GM23338 (cell line): ENCODE measurements at regions not wholly inside any gene's neighbourhood (a gene's known extent, or its start where the extent isn't known, plus 50 kb on each side); places are given as distances from the start of the nearest gene placed in this dataset.

Experiments used
- ATAC-seq: fragments of 200-7000 bp; cut with Tn5 transposase; 3 replicates; pipeline ENCODE4 v1.9.1; 2020
- DNase-seq: peaks from one replicate; pipeline ENCODE4 v3.0.0-alpha.2; 2015; ENCODE audit warnings: low spot score
- H2AFZ ChIP-seq: fragments of 200-600 bp; sonication (generic); 2 replicates; pipeline ENCODE4 v1.8.0; 2016; ENCODE audit warnings: antibody characterized with exemption, mild to moderate bottlenecking, moderate library complexity
- H3F3A ChIP-seq: fragments of 200-600 bp; sonication (generic); replicated peaks from 2 replicates; pipeline ENCODE4 v1.8.0; 2017; ENCODE audit warnings: antibody characterized with exemption, mixed run types, low read depth
- H3K27ac ChIP-seq: fragments of 200-600 bp; sonication (generic); 2 replicates; pipeline ENCODE4 v1.6.1; 2016; ENCODE audit warnings: low read depth
- H3K27me3 ChIP-seq: fragments of 200-600 bp; sonication (generic); 2 replicates; pipeline ENCODE4 v1.8.0; 2016; ENCODE audit warnings: mild to moderate bottlenecking, mixed run types, moderate library complexity; ENCODE audit not compliant: insufficient read depth
- H3K36me3 ChIP-seq: fragments of 200-600 bp; sonication (generic); 2 replicates; pipeline ENCODE4 v1.8.0; 2016; ENCODE audit warnings: mild to moderate bottlenecking; ENCODE audit not compliant: insufficient read depth
- H3K4me1 ChIP-seq: fragments of 200-600 bp; sonication (generic); 2 replicates; pipeline ENCODE4 v1.8.0; 2016; ENCODE audit warnings: mild to moderate bottlenecking, moderate library complexity; ENCODE audit not compliant: insufficient read depth
- H3K4me2 ChIP-seq: fragments of 200-600 bp; sonication (generic); 2 replicates; pipeline ENCODE4 v1.7.1; 2017; ENCODE audit warnings: mixed run types
- H3K4me3 ChIP-seq: fragments of 200-600 bp; sonication (generic); 2 replicates; pipeline ENCODE4 v1.6.1; 2016; ENCODE audit warnings: mixed run types
- H3K79me2 ChIP-seq: fragments of 200-600 bp; sonication (generic); replicated peaks from 2 replicates; pipeline ENCODE4 v1.8.0; 2017; ENCODE audit warnings: mild to moderate bottlenecking; ENCODE audit not compliant: insufficient read depth
- H3K9me2 ChIP-seq: fragments of 200-600 bp; sonication (generic); 2 replicates; pipeline ENCODE4 v1.8.0; 2017; ENCODE audit not compliant: insufficient read depth
- H4K20me1 ChIP-seq: fragments of 200-600 bp; sonication (generic); replicated peaks from 2 replicates; pipeline ENCODE4 v1.8.0; 2017; ENCODE audit warnings: mild to moderate bottlenecking; ENCODE audit not compliant: insufficient read depth
- H3K27ac Mint-ChIP-seq: 2 replicates; pipeline ENCODE4 v1.8.0; 2020; ENCODE audit warnings: inconsistent platforms, mild to moderate bottlenecking, moderate library complexity, mixed read lengths
- H3K27me3 Mint-ChIP-seq: 3 replicates; pipeline ENCODE4 v1.8.0; 2022; ENCODE audit warnings: low read depth, mild to moderate bottlenecking, moderate library complexity, mixed read lengths, inconsistent platforms; ENCODE audit not compliant: insufficient read depth, poor library complexity
- H3K36me3 Mint-ChIP-seq: 3 replicates; pipeline ENCODE4 v1.8.0; 2021; ENCODE audit warnings: low read depth, mild to moderate bottlenecking, inconsistent platforms, moderate library complexity, mixed read lengths
- H3K4me1 Mint-ChIP-seq: 3 replicates; pipeline ENCODE4 v1.8.0; 2020; ENCODE audit warnings: mild to moderate bottlenecking, inconsistent platforms, mixed read lengths
- H3K4me3 Mint-ChIP-seq: 3 replicates; pipeline ENCODE4 v1.8.0; 2021; ENCODE audit warnings: moderate library complexity, mild to moderate bottlenecking, inconsistent platforms, mixed read lengths
- H3K9me3 Mint-ChIP-seq: 3 replicates; pipeline ENCODE4 v1.8.0; 2020; ENCODE audit warnings: moderate library complexity, mild to moderate bottlenecking, inconsistent platforms, mixed read lengths
- CREB1 ChIP-seq: fragments of 250-450 bp; sonication (Bioruptor Pico); IDR thresholded peaks from 2 replicates; pipeline ENCODE4 v1.5.0; 2020; ENCODE audit warnings: low read depth, mild to moderate bottlenecking, moderate library complexity
- EZH2 ChIP-seq: fragments of 200-600 bp; sonication (generic); IDR thresholded peaks from one replicate; pipeline ENCODE4 v1.8.0; 2017; ENCODE audit warnings: antibody characterized with exemption, mild to moderate bottlenecking, low read depth; ENCODE audit not compliant: unreplicated experiment
- JUNB ChIP-seq: IDR thresholded peaks from one replicate; pipeline ENCODE4 v1.6.1; 2016; ENCODE audit warnings: antibody characterized with exemption; ENCODE audit not compliant: unreplicated experiment
- NANOG ChIP-seq: IDR thresholded peaks from 2 replicates; pipeline ENCODE4 v1.6.1; 2016; ENCODE audit warnings: antibody characterized with exemption, borderline replicate concordance
- POLR2AphosphoS5 ChIP-seq: IDR thresholded peaks from 2 replicates; pipeline ENCODE4 v1.6.1; 2016; ENCODE audit warnings: antibody characterized with exemption, low read depth
- STAT1 ChIP-seq: IDR thresholded peaks from one replicate; pipeline ENCODE4 v1.6.1; 2016; ENCODE audit warnings: antibody characterized with exemption; ENCODE audit not compliant: unreplicated experiment
- ZNF331 ChIP-seq: fragments of 250-450 bp; sonication (Bioruptor Pico); IDR thresholded peaks from 2 replicates; pipeline ENCODE4 v1.5.0; 2020; ENCODE audit warnings: low read depth, mild to moderate bottlenecking, moderate library complexity
- TF ChIP-seq, protein P1 (sequence below): fragments of 250-450 bp; sonication (Bioruptor Pico); IDR thresholded peaks from 2 replicates; pipeline ENCODE4 v1.5.0; 2020; ENCODE audit warnings: mild to moderate bottlenecking, moderate library complexity
- TF ChIP-seq, protein P2 (sequence below), 2 experiments: fragments of 200-600 bp in 1 of 2; sonication (generic) in 1 of 2; conservative IDR thresholded peaks; 2 replicates each; pipeline versions ENCODE4 v1.5.1 to v1.6.1; 2016 to 2017; ENCODE audit warnings: antibody characterized with exemption in 2 of 2, low read depth in 2 of 2, mild to moderate bottlenecking in 2 of 2, moderate library complexity in 1 of 2

DNA sequence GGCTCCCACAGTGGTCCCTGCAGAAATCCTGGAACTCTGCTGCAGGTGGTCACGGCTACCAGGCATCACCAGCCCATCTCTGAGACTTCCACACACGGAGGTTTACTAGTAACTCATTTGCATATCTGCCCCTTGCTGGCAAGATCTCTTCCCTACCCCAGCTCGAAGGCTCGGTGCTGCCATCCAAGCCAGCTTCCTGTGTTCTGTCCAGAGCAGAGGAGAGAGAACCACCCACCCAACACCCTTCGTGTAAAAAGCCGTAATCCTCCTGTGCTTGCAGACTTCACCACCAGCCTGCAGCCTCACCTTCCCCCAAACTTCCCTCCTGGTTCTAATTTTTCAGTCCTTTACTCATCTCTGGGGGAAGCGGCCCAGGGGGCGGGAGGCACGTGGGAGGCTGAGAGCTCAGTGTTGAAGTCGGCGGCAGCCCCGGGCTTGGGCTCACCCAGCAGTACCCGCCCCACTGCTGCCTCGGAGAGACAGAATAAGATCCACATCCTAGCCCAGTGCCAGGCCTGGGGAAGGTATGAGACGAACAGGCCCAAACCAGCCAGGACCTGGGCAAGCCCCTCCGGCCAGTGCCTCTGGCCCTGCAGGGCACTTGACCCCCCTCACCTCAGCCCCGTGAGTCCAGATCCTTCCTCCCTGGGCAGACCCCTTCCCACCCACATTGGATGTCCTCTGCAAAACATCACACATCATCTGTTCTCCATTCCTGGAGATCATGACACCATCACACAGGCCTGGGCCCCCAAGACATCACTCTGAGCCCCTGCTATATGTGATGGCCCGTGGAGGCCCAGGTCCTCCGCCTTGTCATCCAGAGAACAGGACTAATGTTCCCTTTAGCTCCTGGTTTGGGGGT, 145.8 kb upstream of the ID2 start:
- H3K27me3 Mint-ChIP-seq, result peaks cover 8% of the 10 kb centered on the region
- Histone ChIP-seq H3K79me2 (no peaks in the 10 kb centered on the region), H3K4me1 (no peaks in the 10 kb centered on the region), H3K27ac (no peak overlapping the region), H4K20me1 (no peaks in the 10 kb centered on the region), H3F3A (no peaks in the 10 kb centered on the region), H3K36me3 (no peaks in the 10 kb centered on the region), H2AFZ (no peak overlapping the region), H3K4me2 (no peak overlapping the region), H3K9me2 (no peaks in the 10 kb centered on the region), H3K27me3 (no peaks in the 10 kb centered on the region), H3K4me3 (no peak overlapping the region)
- H3K27ac Mint-ChIP-seq, result no peak overlapping the region
- no peak overlapping the region for H3K4me3 Mint-ChIP-seq
- peaks cover 12% of the 10 kb centered on the region for H3K9me3 Mint-ChIP-seq
- ATAC-seq (no peak), DNase-seq (no peak)
- H3K36me3 Mint-ChIP-seq, result peaks cover 3% of the 10 kb centered on the region; the same call in 2 of the 3 replicates
- peaks cover 3% of the 10 kb centered on the region; the same call in 2 of the 3 replicates for H3K4me1 Mint-ChIP-seq
- TF ChIP-seq STAT1, result no peak

DNA sequence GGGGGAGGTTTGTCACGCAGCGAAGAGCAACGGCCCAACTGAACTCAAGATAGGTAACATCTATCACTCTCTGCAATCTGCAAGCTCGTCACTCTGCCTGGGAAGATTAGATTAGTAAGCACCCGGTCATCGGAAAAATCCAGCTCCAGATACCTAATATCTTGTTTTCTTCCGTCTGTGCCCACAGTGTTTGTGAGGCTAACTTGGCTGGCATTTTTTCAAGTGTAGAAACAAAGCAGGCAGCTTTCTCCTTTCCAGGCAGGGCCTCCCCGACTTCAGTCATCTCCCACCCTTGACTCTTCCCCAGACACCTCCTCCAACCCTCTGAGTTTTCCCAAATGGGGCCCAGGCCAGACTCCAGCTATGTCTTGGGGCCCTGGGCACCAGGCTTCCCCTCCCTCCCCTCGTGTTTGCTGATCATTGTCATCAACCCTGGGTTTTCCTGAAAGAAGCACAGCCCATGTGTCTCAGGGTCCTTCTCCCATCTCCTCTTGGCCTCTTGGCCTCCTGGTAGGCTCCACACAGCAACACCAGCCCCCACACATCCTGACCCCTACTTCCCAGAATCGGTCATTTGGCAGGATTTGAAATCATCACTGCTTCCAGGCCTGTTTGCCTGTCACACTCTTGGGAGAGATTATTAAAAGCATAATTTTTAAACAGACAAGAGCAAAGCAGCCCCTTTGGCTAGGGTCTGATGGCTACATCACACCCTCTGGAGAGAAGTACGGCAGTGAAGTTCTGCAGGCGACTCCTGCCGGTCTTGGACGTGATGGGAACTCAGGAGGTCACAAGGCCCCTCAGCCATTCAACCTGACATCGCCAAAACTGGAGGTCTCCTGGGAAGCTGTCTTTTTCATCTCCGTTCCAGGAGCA, 144.9 kb upstream of the ID2 start:
- Histone ChIP-seq H2AFZ (no peak overlapping the region), H3K79me2 (no peaks in the 10 kb centered on the region), H3K27me3 (no peaks in the 10 kb centered on the region), H3K27ac (no peak overlapping the region), H3F3A (no peaks in the 10 kb centered on the region), H3K4me3 (no peak overlapping the region), H4K20me1 (no peaks in the 10 kb centered on the region), H3K4me1 (no peaks in the 10 kb centered on the region), H3K36me3 (no peaks in the 10 kb centered on the region), H3K4me2 (no peak overlapping the region), H3K9me2 (no peaks in the 10 kb centered on the region)
- H3K4me1 Mint-ChIP-seq, result peaks cover 3% of the 10 kb centered on the region; the same call in 2 of the 3 replicates
- DNase-seq, result no peak
- no peak overlapping the region for H3K4me3 Mint-ChIP-seq
- H3K27ac Mint-ChIP-seq, result no peak overlapping the region
- H3K36me3 Mint-ChIP-seq, result peaks cover 3% of the 10 kb centered on the region; the same call in 2 of the 3 replicates
- no peak for ATAC-seq
- peaks cover 3% of the 10 kb centered on the region; the same call in 1 of the 3 replicates for H3K9me3 Mint-ChIP-seq
- H3K27me3 Mint-ChIP-seq, result peaks cover 8% of the 10 kb centered on the region
- no peak for TF ChIP-seq JUNB
- TF ChIP-seq POLR2AphosphoS5, result no peak
- TF ChIP-seq, protein P1, sequence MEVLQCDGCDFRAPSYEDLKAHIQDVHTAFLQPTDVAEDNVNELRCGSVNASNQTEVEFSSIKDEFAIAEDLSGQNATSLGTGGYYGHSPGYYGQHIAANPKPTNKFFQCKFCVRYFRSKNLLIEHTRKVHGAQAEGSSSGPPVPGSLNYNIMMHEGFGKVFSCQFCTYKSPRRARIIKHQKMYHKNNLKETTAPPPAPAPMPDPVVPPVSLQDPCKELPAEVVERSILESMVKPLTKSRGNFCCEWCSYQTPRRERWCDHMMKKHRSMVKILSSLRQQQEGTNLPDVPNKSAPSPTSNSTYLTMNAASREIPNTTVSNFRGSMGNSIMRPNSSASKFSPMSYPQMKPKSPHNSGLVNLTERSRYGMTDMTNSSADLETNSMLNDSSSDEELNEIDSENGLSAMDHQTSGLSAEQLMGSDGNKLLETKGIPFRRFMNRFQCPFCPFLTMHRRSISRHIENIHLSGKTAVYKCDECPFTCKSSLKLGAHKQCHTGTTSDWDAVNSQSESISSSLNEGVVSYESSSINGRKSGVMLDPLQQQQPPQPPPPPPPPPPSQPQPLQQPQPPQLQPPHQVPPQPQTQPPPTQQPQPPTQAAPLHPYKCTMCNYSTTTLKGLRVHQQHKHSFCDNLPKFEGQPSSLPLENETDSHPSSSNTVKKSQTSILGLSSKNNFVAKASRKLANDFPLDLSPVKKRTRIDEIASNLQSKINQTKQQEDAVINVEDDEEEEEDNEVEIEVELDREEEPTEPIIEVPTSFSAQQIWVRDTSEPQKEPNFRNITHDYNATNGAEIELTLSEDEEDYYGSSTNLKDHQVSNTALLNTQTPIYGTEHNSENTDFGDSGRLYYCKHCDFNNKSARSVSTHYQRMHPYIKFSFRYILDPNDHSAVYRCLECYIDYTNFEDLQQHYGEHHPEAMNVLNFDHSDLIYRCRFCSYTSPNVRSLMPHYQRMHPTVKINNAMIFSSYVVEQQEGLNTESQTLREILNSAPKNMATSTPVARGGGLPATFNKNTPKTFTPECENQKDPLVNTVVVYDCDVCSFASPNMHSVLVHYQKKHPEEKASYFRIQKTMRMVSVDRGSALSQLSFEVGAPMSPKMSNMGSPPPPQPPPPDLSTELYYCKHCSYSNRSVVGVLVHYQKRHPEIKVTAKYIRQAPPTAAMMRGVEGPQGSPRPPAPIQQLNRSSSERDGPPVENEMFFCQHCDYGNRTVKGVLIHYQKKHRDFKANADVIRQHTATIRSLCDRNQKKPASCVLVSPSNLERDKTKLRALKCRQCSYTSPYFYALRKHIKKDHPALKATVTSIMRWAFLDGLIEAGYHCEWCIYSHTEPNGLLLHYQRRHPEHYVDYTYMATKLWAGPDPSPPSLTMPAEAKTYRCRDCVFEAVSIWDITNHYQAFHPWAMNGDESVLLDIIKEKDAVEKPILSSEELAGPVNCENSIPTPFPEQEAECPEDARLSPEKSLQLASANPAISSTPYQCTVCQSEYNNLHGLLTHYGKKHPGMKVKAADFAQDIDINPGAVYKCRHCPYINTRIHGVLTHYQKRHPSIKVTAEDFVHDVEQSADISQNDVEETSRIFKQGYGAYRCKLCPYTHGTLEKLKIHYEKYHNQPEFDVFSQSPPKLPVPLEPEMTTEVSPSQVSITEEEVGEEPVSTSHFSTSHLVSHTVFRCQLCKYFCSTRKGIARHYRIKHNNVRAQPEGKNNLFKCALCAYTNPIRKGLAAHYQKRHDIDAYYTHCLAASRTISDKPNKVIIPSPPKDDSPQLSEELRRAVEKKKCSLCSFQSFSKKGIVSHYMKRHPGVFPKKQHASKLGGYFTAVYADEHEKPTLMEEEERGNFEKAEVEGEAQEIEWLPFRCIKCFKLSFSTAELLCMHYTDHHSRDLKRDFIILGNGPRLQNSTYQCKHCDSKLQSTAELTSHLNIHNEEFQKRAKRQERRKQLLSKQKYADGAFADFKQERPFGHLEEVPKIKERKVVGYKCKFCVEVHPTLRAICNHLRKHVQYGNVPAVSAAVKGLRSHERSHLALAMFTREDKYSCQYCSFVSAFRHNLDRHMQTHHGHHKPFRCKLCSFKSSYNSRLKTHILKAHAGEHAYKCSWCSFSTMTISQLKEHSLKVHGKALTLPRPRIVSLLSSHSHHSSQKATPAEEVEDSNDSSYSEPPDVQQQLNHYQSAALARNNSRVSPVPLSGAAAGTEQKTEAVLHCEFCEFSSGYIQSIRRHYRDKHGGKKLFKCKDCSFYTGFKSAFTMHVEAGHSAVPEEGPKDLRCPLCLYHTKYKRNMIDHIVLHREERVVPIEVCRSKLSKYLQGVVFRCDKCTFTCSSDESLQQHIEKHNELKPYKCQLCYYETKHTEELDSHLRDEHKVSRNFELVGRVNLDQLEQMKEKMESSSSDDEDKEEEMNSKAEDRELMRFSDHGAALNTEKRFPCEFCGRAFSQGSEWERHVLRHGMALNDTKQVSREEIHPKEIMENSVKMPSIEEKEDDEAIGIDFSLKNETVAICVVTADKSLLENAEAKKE (CRISPR knock-in tag), result no peak
- TF ChIP-seq, protein P2, sequence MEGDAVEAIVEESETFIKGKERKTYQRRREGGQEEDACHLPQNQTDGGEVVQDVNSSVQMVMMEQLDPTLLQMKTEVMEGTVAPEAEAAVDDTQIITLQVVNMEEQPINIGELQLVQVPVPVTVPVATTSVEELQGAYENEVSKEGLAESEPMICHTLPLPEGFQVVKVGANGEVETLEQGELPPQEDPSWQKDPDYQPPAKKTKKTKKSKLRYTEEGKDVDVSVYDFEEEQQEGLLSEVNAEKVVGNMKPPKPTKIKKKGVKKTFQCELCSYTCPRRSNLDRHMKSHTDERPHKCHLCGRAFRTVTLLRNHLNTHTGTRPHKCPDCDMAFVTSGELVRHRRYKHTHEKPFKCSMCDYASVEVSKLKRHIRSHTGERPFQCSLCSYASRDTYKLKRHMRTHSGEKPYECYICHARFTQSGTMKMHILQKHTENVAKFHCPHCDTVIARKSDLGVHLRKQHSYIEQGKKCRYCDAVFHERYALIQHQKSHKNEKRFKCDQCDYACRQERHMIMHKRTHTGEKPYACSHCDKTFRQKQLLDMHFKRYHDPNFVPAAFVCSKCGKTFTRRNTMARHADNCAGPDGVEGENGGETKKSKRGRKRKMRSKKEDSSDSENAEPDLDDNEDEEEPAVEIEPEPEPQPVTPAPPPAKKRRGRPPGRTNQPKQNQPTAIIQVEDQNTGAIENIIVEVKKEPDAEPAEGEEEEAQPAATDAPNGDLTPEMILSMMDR (conservative IDR thresholded peaks at IDR 0.05; ENCODE audit: low read depth in 2 of 2), result no peak
- TF ChIP-seq EZH2, result no peak
- TF ChIP-seq CREB1, result no peak
- TF ChIP-seq NANOG, result no peak
- TF ChIP-seq ZNF331, result no peak
